Loucy (cell line): ENCODE measurements at regions not wholly inside any gene's neighbourhood (a gene's known extent, or its start where the extent isn't known, plus 50 kb on each side); places are given as distances from the start of the nearest gene placed in this dataset.

ENCODE experiments used
- H2AFZ ChIP-seq: fragments of 200-600 bp; sonication (generic); 2 replicates; pipeline ENCODE4 v1.6.0; 2016; ENCODE audit warnings: antibody characterized with exemption, mild to moderate bottlenecking, low read length, moderate library complexity
- H3F3A ChIP-seq: fragments of 200-600 bp; 2 replicates; pipeline ENCODE4 v1.6.0; 2016; ENCODE audit warnings: antibody characterized with exemption, low read depth, mild to moderate bottlenecking
- H3K27me3 ChIP-seq: fragments of 200-600 bp; sonication (generic); 2 replicates; pipeline ENCODE4 v1.6.1; 2014; ENCODE audit warnings: low read length, mild to moderate bottlenecking; ENCODE audit not compliant: insufficient read depth, poor library complexity, severe bottlenecking
- H3K36me3 ChIP-seq: fragments of 200-600 bp; sonication (generic); 2 replicates; pipeline ENCODE4 v1.6.1; 2016; ENCODE audit warnings: low read length; ENCODE audit not compliant: insufficient read depth
- H3K4me1 ChIP-seq: fragments of 200-600 bp; sonication (generic); 2 replicates; pipeline ENCODE4 v1.5.1; 2014; ENCODE audit warnings: low read length, mild to moderate bottlenecking; ENCODE audit not compliant: insufficient read depth, poor library complexity, severe bottlenecking
- H3K4me2 ChIP-seq: fragments of 200-600 bp; sonication (generic); 2 replicates; pipeline ENCODE4 v1.6.0; 2014; ENCODE audit warnings: antibody characterized with exemption, low read length, low read depth, mild to moderate bottlenecking; ENCODE audit not compliant: poor library complexity, severe bottlenecking
- H3K4me3 ChIP-seq: fragments of 200-600 bp; sonication (generic); 2 replicates; pipeline ENCODE4 v1.5.1; 2014; ENCODE audit warnings: low read length, mild to moderate bottlenecking, mixed read lengths; ENCODE audit not compliant: poor library complexity, severe bottlenecking
- H3K79me2 ChIP-seq: fragments of 200-600 bp; sonication (generic); 2 replicates; pipeline ENCODE4 v1.6.1; 2014; ENCODE audit warnings: low read length; ENCODE audit not compliant: insufficient read depth
- H3K9ac ChIP-seq: fragments of 200-600 bp; sonication (generic); 2 replicates; pipeline ENCODE4 v1.6.0; 2014; ENCODE audit warnings: mild to moderate bottlenecking, low read depth, low read length, moderate library complexity; ENCODE audit not compliant: poor library complexity, severe bottlenecking
- H3K9me2 ChIP-seq: fragments of 200-600 bp; sonication (generic); replicated peaks from 2 replicates; pipeline ENCODE4 v1.6.1; 2016; ENCODE audit warnings: low read depth, low read length, mixed read lengths
- H3K9me3 ChIP-seq: fragments of 200-600 bp; sonication (generic); 2 replicates; pipeline ENCODE4 v1.6.1; 2014; ENCODE audit warnings: mild to moderate bottlenecking, antibody characterized with exemption, low read length, low read depth; ENCODE audit not compliant: insufficient read depth
- H4K20me1 ChIP-seq: fragments of 200-600 bp; sonication (generic); 2 replicates; pipeline ENCODE4 v1.6.0; 2014; ENCODE audit warnings: antibody characterized with exemption, low read length, mild to moderate bottlenecking; ENCODE audit not compliant: insufficient read depth, poor library complexity, severe bottlenecking
- CTCF ChIP-seq: fragments of 200-600 bp; sonication (generic); conservative IDR thresholded peaks from 2 replicates; pipeline ENCODE4 v1.5.1; 2014; ENCODE audit warnings: mild to moderate bottlenecking, antibody characterized with exemption, low read length
- EZH2phosphoT487 ChIP-seq: fragments of 200-600 bp; IDR thresholded peaks from 2 replicates; pipeline ENCODE4 v1.6.1; 2018; ENCODE audit warnings: antibody characterized with exemption, mild to moderate bottlenecking, moderate library complexity, borderline replicate concordance

DNA sequence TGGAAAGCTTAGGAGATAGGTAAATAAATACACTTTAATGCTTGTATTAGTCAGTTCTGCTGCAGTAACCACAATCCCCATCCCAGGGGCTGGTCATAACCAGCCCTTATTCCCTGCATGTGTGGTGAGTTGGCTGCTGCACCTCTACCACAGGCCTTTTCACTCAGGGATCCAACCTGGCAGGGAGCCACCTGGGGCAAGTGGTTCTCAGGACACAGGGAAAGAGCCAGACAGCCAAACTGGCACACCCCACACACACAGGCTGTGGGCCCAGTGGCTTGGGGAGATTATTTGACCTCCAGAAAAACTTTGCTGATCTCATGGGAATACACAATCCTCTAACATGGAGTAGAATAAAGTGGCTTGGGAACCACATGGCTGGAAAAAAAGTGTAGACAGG is 400.0 kb upstream of the RNF32 start:
- H3K4me1 ChIP-seq, result no peaks in the 10 kb centered on the region
- H4K20me1 ChIP-seq, result no peaks in the 10 kb centered on the region
- no peaks in the 10 kb centered on the region for H3F3A ChIP-seq
- TF ChIP-seq EZH2phosphoT487 (no peak), CTCF (no peak)
- no peak overlapping the region for H3K9ac ChIP-seq
- no peaks in the 10 kb centered on the region for H3K9me3 ChIP-seq
- no peak overlapping the region for H2AFZ ChIP-seq
- H3K9me2 ChIP-seq, result no peaks in the 10 kb centered on the region
- H3K4me2 ChIP-seq, result no peak overlapping the region
- H3K27me3 ChIP-seq, result no peaks in the 10 kb centered on the region
- H3K36me3 ChIP-seq, result no peaks in the 10 kb centered on the region
- no peaks in the 10 kb centered on the region for H3K79me2 ChIP-seq
- no peak overlapping the region for H3K4me3 ChIP-seq

DNA sequence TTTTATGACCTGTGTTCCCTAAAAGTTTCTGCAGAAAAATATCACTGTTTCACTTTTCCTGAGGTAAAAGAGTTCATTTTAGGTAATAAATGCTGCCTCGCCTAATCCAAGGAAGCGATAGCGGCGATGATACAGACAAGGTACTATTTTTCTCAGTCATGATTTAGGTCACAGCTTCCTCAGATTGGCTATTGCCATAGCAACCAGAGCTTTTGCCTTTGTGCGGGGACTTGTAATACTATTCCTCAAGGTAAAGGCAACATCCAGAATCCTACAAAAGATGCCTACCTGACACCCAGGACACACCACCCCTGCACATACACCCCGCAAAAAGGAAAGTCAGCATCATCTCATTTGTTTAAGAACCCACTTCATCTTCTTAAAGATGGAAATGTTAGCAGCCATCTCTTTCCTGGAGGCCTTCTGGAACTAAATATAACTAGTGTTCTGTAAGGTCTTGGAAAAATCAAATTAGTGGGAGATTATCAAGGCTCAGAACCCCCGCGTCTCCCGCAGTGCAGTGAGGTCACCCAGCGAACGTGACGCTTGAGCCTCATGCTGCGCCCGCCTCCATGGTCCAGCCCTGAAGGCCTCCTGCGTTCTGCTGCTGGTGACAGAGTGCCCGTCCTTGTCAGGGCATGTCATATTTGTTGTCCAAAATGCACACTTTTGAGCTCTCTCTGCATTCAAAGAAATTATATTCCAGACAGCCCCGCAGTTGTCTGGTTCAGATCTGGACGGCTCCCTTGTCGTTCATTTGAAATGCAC is 402.0 kb upstream of the RNF32 start:
- Histone ChIP-seq H3K9me3 (no peaks in the 10 kb centered on the region), H3K27me3 (no peaks in the 10 kb centered on the region), H3F3A (no peaks in the 10 kb centered on the region), H2AFZ (no peak overlapping the region), H3K4me2 (no peak overlapping the region), H3K4me1 (no peaks in the 10 kb centered on the region), H3K79me2 (no peaks in the 10 kb centered on the region), H3K9ac (no peak overlapping the region), H3K4me3 (no peak overlapping the region), H3K36me3 (no peaks in the 10 kb centered on the region), H4K20me1 (no peaks in the 10 kb centered on the region), H3K9me2 (no peaks in the 10 kb centered on the region)
- TF ChIP-seq CTCF (no peak), EZH2phosphoT487 (no peak)

DNA sequence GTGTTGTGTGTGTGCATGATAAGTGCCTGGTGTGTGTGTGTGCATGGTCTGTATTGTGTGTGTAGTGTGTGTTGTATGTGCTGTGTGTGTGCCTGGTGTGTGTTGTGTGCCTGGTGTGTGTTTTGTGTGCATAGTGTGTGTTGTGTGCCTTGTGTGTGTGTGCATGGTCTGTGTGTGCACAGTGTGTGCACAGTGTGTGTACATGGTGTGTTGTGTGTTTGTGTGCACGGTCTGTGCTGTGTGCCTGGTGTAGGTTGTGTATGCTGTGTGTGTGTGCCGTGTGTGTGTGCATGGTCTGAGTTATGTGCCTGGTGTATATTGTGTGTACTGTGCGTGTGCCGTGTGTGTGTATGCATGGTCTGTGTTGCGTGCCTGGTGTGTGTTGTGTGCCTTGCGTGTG is 403.0 kb upstream of the RNF32 start:
- Histone ChIP-seq H3K27me3 (no peaks in the 10 kb centered on the region), H3F3A (no peaks in the 10 kb centered on the region), H2AFZ (no peak overlapping the region), H3K9ac (no peak overlapping the region), H3K9me3 (no peaks in the 10 kb centered on the region), H3K4me2 (no peak overlapping the region), H4K20me1 (no peaks in the 10 kb centered on the region), H3K4me3 (no peak overlapping the region), H3K9me2 (no peaks in the 10 kb centered on the region), H3K4me1 (no peaks in the 10 kb centered on the region), H3K36me3 (no peaks in the 10 kb centered on the region), H3K79me2 (no peaks in the 10 kb centered on the region)
- TF ChIP-seq EZH2phosphoT487 (no peak), CTCF (no peak)
